Lower lobe of right lung (tissue), 2 donors: ENCODE measurements at regions not wholly inside any gene's neighbourhood (a gene's known extent, or its start where the extent isn't known, plus 50 kb on each side); places are given as distances from the start of the nearest gene placed in this dataset.

Experiments used
- ATAC-seq, 2 donors: fragments of 200-7000 bp; cut with Tn5 transposase; one replicate each; pipeline ENCODE4 v1.9.1; 2020 to 2022; ENCODE audit warnings: mild to moderate bottlenecking in 2 of 2, moderate library complexity in 2 of 2
- DNase-seq: peaks from one replicate; pipeline ENCODE4 v3.0.0-alpha.2; 2020
- H3K27ac ChIP-seq: fragments of 200-600 bp; one replicate; pipeline ENCODE4 v1.8.0; 2022
- H3K27me3 ChIP-seq: fragments of 200-600 bp; one replicate; pipeline ENCODE4 v1.8.0; 2022; ENCODE audit warnings: low read depth
- H3K36me3 ChIP-seq: fragments of 200-600 bp; one replicate; pipeline ENCODE4 v1.8.0; 2022; ENCODE audit warnings: mild to moderate bottlenecking
- H3K4me1 ChIP-seq: fragments of 200-600 bp; one replicate; pipeline ENCODE4 v1.8.0; 2022
- H3K4me3 ChIP-seq: fragments of 200-600 bp; one replicate; pipeline ENCODE4 v1.8.0; 2022; ENCODE audit warnings: mild to moderate bottlenecking
- H3K9me3 ChIP-seq: fragments of 200-600 bp; one replicate; pipeline ENCODE4 v1.8.0; 2022
- intact Hi-C: fragments of 100-400 bp; cut with DNase I; formaldehyde crosslinking; loops from one replicate; pipeline ENCODE4 v1.11.0; 2022
- TF ChIP-seq, protein P1 (sequence below): fragments of 200-600 bp; IDR thresholded peaks from one replicate; pipeline ENCODE4 v1.8.0; 2022; ENCODE audit warnings: antibody characterized with exemption, mild to moderate bottlenecking
- donor health status: DM: no; HTN: yes; CAD: no; lungs with severe emphysema.

DNA sequence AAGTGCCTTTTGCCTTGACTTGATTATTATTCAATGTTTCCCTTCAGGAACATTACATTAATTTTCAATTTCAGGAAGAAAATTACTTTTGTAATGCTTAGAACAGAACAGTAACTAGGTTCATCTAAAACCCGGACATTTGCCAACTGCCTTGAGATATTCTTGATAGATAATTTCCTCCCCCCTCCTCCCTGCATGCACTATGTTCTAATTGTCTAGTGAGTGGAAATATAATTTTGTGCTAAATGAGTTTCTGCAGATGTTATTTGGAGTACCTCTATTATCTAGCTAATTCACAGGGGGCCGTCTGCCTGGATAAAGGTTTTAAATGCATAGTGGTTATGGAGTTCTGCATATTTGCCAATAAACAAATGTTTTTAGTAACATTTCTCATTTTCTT lies 200.3 kb upstream of the SLC39A10 start:
- TF ChIP-seq, protein P1, sequence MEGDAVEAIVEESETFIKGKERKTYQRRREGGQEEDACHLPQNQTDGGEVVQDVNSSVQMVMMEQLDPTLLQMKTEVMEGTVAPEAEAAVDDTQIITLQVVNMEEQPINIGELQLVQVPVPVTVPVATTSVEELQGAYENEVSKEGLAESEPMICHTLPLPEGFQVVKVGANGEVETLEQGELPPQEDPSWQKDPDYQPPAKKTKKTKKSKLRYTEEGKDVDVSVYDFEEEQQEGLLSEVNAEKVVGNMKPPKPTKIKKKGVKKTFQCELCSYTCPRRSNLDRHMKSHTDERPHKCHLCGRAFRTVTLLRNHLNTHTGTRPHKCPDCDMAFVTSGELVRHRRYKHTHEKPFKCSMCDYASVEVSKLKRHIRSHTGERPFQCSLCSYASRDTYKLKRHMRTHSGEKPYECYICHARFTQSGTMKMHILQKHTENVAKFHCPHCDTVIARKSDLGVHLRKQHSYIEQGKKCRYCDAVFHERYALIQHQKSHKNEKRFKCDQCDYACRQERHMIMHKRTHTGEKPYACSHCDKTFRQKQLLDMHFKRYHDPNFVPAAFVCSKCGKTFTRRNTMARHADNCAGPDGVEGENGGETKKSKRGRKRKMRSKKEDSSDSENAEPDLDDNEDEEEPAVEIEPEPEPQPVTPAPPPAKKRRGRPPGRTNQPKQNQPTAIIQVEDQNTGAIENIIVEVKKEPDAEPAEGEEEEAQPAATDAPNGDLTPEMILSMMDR, result no peak
- DNase-seq, result no peak
- intact Hi-C loops, result no loop called here

DNA sequence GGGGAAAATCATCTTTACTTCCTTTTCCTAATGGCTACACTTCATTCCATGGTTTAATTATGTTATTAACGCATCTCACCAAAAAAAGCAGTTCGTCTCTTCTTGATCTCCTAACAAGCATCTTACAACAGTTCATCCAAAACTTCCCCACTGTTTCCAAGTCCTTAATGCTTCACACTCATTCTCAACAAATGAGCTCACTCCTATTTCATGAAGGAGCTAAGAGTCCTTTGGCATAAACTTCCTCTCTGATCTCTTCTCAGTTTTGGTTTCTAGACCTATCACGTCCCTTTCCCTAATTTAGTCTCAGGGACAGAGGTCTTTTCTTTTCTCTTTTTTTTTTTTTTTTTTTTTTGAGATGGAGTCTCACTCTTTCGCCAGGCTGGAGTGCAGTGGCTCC lies 205.9 kb upstream of the SLC39A10 start:
- DNase-seq (no peak), ATAC-seq (no peak)
- intact Hi-C loops, result no loop called here
- H3K4me3 ChIP-seq, result no peak overlapping the region
- no peaks in the 10 kb centered on the region for H3K4me1 ChIP-seq
- H3K27me3 ChIP-seq, result no peaks in the 10 kb centered on the region
- H3K36me3 ChIP-seq, result no peaks in the 10 kb centered on the region
- TF ChIP-seq, protein P1, result no peak
- H3K27ac ChIP-seq, result no peak overlapping the region
- H3K9me3 ChIP-seq, result no peaks in the 10 kb centered on the region

More for the DNA sequence above, 200.3 kb upstream of the SLC39A10 start:
- Histone ChIP-seq H3K9me3 (no peaks in the 10 kb centered on the region), H3K27me3 (no peaks in the 10 kb centered on the region), H3K27ac (no peak overlapping the region), H3K4me1 (no peaks in the 10 kb centered on the region), H3K36me3 (no peaks in the 10 kb centered on the region), H3K4me3 (no peak overlapping the region)
- ATAC-seq, result no peak

DNA sequence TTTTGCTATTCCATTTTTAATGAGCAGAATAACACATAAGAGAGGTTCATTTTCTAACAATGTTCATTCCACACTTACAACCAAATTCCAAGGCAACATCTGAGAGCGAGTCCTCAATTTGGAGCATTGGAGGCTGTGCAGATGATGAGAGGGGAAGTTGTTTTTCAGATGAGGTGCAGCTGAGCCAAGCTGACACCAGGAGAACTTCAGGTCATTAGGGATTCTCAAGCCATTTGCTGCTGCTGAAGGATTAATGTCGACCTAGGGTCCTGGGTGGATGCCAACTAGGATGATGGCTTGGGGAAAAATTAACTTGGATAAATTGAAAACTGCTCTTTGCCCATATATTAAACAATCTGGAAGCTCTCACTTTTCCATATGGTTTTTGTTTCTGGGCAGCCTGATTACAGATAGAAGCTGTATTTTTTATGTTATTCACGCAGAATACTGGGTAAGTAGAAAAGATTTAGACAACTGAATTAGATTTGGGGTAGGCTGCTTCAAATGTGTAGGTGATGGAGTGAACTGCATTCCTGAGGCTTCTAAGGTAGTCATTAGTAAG lies 206.4 kb upstream of the SLC39A10 start:
- Histone ChIP-seq H3K27me3 (no peaks in the 10 kb centered on the region), H3K27ac (no peak overlapping the region), H3K36me3 (no peaks in the 10 kb centered on the region), H3K9me3 (no peaks in the 10 kb centered on the region), H3K4me1 (no peaks in the 10 kb centered on the region), H3K4me3 (no peak overlapping the region)
- TF ChIP-seq, protein P1, result no peak
- DNase-seq (no peak), ATAC-seq (no peak)
- intact Hi-C loops, result no loop called here

DNA sequence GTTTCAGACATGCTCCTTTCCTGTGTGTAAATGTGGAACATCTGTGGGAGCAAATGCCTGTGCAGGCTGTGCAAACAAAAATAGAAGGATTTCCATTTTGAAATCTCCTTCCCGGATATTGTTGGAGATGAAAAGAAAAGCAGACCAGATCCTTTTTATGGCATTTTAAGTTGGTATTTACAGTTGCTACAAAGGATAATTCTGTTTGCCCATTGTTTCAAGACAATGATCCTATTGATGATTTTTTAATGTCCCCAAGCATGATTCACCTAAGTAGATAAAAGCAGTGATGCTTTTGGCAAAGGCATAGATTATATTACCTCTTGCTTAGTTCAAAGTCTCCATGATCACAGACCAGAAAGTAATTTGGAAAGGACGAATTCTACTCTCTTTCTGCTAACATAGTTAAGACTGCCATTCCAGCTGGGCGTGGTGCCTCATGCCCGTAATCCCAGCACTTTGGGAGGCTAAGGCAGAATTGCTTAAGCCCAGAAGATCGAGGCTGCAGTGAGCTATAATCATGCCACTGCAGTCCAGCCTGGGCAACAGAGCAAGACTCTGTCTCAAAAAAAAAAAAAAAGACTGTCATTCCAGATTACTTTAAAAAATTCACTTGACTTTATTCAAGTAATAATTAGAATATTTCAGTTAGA lies 209.6 kb upstream of the SLC39A10 start:
- Histone ChIP-seq H3K4me3 (no peak overlapping the region), H3K36me3 (no peaks in the 10 kb centered on the region), H3K27ac (no peak overlapping the region), H3K4me1 (no peaks in the 10 kb centered on the region), H3K27me3 (no peaks in the 10 kb centered on the region), H3K9me3 (no peaks in the 10 kb centered on the region)
- no peak for ATAC-seq
- TF ChIP-seq, protein P1, result no peak
- intact Hi-C loops, result no loop called here
- no peak for DNase-seq

DNA sequence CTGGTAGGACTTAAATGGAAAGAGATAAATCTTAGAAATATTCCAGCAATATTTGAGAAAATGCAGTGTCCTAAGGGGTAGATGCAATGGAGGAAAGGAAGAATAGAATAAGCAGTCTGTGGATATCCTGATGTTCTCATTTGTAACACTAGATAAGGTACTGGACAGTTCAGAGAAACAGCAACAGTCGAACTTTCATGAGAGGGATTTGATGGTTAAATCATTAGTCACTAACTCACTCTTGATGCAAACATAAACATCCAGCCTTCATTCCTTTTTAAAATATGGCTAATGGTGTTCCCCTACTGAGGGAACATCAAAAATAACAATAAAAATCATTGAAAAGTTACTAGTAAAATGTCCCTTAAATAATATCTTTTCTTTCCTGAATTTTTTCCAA lies 211.4 kb upstream of the SLC39A10 start:
- H3K4me3 ChIP-seq, result no peak overlapping the region
- ATAC-seq (no peak), DNase-seq (no peak)
- H3K27ac ChIP-seq, result no peak overlapping the region
- H3K9me3 ChIP-seq, result peaks cover 5% of the 10 kb centered on the region
- TF ChIP-seq, protein P1, result no peak
- no peaks in the 10 kb centered on the region for H3K27me3 ChIP-seq
- H3K36me3 ChIP-seq, result no peaks in the 10 kb centered on the region
- H3K4me1 ChIP-seq, result no peaks in the 10 kb centered on the region
- intact Hi-C loops, result no loop called here
